Stimulated activated naive CD8-positive, alpha-beta T cell treated with anti-CD3 and anti-CD28 coated beads, Interleukin-15, Interleukin-2, amounts not matched to agents 100 ng/mL and 50 ng/mL, for 24 hours (primary cell): ENCODE measurements at regions not wholly inside any gene's neighbourhood (a gene's known extent, or its start where the extent isn't known, plus 50 kb on each side); places are given as distances from the start of the nearest gene placed in this dataset.

Source experiments
- H3K27ac Mint-ChIP-seq: one replicate; pipeline ENCODE4 v1.8.0; 2021; ENCODE audit warnings: mild to moderate bottlenecking, mixed read lengths
- H3K27me3 Mint-ChIP-seq: one replicate; pipeline ENCODE4 v1.8.0; 2021; ENCODE audit warnings: mixed read lengths
- H3K36me3 Mint-ChIP-seq: one replicate; pipeline ENCODE4 v1.8.0; 2021; ENCODE audit warnings: low read depth, mixed read lengths
- H3K4me1 Mint-ChIP-seq: one replicate; pipeline ENCODE4 v1.8.0; 2021; ENCODE audit warnings: low read depth, mixed read lengths
- H3K4me3 Mint-ChIP-seq: one replicate; pipeline ENCODE4 v1.8.0; 2021; ENCODE audit warnings: mild to moderate bottlenecking, mixed read lengths
- H3K9me3 Mint-ChIP-seq: one replicate; pipeline ENCODE4 v1.8.0; 2021; ENCODE audit warnings: mixed read lengths

- Mint-ChIP-seq H3K4me3 (no peak overlapping the region), H3K27ac (no peak overlapping the region), H3K36me3 (no peaks in the 10 kb centered on the region), H3K4me1 (no peaks in the 10 kb centered on the region), H3K27me3 (peaks cover 11% of the 10 kb centered on the region), H3K9me3 (no peaks in the 10 kb centered on the region)
Measured at GRCh38 chr11:104584823-104585222, 313.4 kb downstream of the CASP12 start.

DNA sequence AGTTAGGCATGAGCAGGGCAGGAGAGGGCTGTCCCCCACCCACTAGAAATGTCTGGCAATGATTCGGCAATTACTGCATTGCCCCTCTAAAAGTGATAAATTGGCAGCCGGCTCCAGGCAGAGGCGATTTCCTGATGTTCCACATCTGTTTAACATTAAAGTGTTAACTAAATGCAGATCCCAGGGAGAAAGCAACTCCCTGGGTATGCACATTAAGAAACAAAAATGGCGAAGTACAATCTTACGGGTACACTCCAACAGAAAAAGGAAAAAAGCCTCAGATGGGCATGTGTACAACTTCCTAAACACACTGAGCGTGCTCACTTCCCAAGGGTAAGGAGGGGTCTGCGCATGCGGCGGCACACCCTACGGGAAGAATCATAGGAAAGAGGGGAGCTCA lies 314.4 kb downstream of the CASP12 start:
- no peaks in the 10 kb centered on the region for H3K9me3 Mint-ChIP-seq
- no peaks in the 10 kb centered on the region for H3K36me3 Mint-ChIP-seq
- H3K4me1 Mint-ChIP-seq: no peaks in the 10 kb centered on the region
- H3K27ac Mint-ChIP-seq: no peak overlapping the region
- H3K4me3 Mint-ChIP-seq: no peak overlapping the region
- peaks cover 11% of the 10 kb centered on the region for H3K27me3 Mint-ChIP-seq

GRCh38 chr11:104582431-104582830 lies 315.8 kb downstream of the CASP12 start:
- Mint-ChIP-seq H3K9me3 (no peaks in the 10 kb centered on the region), H3K4me3 (no peak overlapping the region), H3K4me1 (no peaks in the 10 kb centered on the region), H3K27me3 (peaks cover 11% of the 10 kb centered on the region), H3K27ac (no peak overlapping the region), H3K36me3 (no peaks in the 10 kb centered on the region)

- Mint-ChIP-seq H3K4me3 (no peak overlapping the region), H3K27me3 (peaks cover 11% of the 10 kb centered on the region), H3K27ac (no peak overlapping the region), H3K4me1 (no peaks in the 10 kb centered on the region), H3K36me3 (no peaks in the 10 kb centered on the region), H3K9me3 (no peaks in the 10 kb centered on the region)
Measured at GRCh38 chr11:104581246-104581980, 316.8 kb downstream of the CASP12 start.

GRCh38 chr11:104573441-104573990 lies 324.7 kb downstream of the CASP12 start:
- no peak overlapping the region for H3K27ac Mint-ChIP-seq
- H3K27me3 Mint-ChIP-seq: no peaks in the 10 kb centered on the region
- H3K4me1 Mint-ChIP-seq: no peaks in the 10 kb centered on the region
- H3K9me3 Mint-ChIP-seq: peaks cover 4% of the 10 kb centered on the region
- no peaks in the 10 kb centered on the region for H3K36me3 Mint-ChIP-seq
- no peak overlapping the region for H3K4me3 Mint-ChIP-seq

- Mint-ChIP-seq H3K4me1 (no peaks in the 10 kb centered on the region), H3K27ac (no peak overlapping the region), H3K36me3 (no peaks in the 10 kb centered on the region), H3K4me3 (no peak overlapping the region), H3K27me3 (no peaks in the 10 kb centered on the region), H3K9me3 (peaks cover 4% of the 10 kb centered on the region)
Measured at GRCh38 chr11:104572279-104572678, 326.0 kb downstream of the CASP12 start.

- Mint-ChIP-seq H3K27me3 (no peaks in the 10 kb centered on the region), H3K4me1 (no peaks in the 10 kb centered on the region), H3K9me3 (peaks cover 4% of the 10 kb centered on the region), H3K36me3 (no peaks in the 10 kb centered on the region), H3K4me3 (no peak overlapping the region), H3K27ac (no peak overlapping the region)
Measured at GRCh38 chr11:104570078-104570701, 328.1 kb downstream of the CASP12 start.

GRCh38 chr11:104565583-104565961 lies 332.7 kb downstream of the CASP12 start:
- Mint-ChIP-seq H3K36me3 (no peaks in the 10 kb centered on the region), H3K9me3 (peaks cover 4% of the 10 kb centered on the region), H3K4me1 (no peaks in the 10 kb centered on the region), H3K4me3 (no peak overlapping the region), H3K27ac (peak overlapping the region; percentile 36), H3K27me3 (no peaks in the 10 kb centered on the region)

DNA sequence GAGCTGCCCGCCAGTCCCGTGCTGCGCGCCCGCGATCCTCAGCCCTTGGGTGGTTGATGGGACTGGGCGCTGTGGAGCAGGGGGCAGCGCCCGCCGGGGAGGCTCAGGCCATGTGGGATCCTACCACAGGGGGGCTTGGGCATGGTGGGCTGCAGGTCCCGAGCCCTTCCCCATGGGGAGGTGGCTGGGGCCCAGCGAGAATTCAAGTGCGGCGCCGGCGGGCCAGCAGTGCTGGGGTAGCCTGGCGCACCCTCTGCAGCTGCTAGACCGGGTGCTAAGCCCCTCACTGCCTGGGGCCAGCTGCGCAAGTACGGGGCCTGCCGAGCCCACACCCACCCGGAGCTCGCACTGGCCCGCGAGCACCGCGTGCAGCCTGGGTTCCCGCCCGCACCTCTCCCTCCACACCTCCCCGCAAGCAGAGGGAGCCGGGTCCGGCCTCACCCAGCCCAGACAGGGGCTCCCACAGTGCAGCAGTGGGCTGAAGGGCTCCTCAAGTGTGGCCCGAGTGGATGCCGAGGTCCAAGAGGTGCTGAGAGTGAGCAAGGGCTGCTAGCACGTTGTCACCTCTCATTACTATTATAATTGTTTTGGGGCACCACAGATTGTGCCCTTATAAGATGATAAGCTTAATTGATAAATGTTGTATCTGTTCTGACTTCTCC lies 333.2 kb downstream of the CASP12 start:
- no peak overlapping the region for H3K27ac Mint-ChIP-seq
- H3K4me3 Mint-ChIP-seq: no peak overlapping the region
- H3K36me3 Mint-ChIP-seq: no peaks in the 10 kb centered on the region
- no peaks in the 10 kb centered on the region for H3K4me1 Mint-ChIP-seq
- H3K9me3 Mint-ChIP-seq: peaks cover 4% of the 10 kb centered on the region
- H3K27me3 Mint-ChIP-seq: no peaks in the 10 kb centered on the region

DNA sequence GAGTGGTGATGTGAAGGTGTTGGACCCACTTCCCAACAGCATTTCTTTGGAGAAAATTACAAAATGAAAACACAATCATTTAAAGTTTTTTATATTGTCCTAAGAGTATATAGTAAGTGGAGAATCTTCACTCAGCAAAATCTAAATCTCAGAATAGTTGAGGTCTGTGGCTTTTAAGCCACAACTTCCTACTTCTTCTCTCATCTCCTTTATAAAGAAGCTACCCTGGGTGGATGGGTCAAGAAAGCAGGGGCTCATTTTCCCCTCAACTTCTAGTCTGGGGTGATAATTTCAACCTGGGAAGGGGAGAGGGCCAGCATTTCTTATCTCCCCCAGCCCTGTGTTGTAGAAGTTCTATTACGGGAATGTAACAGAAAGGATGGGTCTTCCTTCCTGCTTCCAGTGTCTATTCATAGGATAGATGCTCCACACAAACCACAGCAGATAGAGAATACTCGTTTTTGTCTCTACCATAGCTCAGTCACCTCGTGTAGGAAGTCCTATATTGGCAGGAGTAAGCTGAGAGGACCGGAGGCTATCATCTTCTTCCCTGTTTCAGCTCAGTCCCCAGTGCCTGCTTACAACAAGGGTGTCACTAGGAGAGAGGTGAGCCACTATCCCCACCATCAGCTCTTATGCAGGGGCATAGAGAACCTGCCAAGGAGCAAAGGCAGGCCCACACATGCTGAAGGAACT lies 341.5 kb downstream of the CASP12 start:
- Mint-ChIP-seq H3K27me3 (peaks cover 18% of the 10 kb centered on the region), H3K4me3 (no peak overlapping the region), H3K36me3 (no peaks in the 10 kb centered on the region), H3K27ac (no peak overlapping the region), H3K9me3 (no peaks in the 10 kb centered on the region), H3K4me1 (no peaks in the 10 kb centered on the region)

DNA sequence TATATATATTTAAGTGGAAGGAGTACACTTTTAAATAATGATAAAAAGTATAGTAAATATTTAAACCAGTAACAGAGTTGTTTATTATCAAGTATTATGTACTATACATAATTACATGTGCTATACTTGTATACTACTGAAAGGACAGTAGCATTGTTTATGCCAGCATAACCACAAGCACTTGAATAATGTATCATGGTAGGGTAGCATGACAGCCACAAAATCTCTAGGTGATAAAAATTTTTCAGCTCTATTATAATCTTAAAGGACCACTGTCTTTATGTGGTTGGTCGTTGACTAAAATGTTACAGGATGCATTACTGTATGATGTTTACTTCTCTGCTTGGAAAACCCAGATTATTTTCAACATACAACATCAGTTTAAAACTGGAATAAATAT lies 349.2 kb downstream of the CASP12 start:
- Mint-ChIP-seq H3K4me1 (no peaks in the 10 kb centered on the region), H3K9me3 (no peaks in the 10 kb centered on the region), H3K27me3 (peaks cover 4% of the 10 kb centered on the region), H3K4me3 (no peak overlapping the region), H3K36me3 (no peaks in the 10 kb centered on the region), H3K27ac (no peak overlapping the region)

DNA sequence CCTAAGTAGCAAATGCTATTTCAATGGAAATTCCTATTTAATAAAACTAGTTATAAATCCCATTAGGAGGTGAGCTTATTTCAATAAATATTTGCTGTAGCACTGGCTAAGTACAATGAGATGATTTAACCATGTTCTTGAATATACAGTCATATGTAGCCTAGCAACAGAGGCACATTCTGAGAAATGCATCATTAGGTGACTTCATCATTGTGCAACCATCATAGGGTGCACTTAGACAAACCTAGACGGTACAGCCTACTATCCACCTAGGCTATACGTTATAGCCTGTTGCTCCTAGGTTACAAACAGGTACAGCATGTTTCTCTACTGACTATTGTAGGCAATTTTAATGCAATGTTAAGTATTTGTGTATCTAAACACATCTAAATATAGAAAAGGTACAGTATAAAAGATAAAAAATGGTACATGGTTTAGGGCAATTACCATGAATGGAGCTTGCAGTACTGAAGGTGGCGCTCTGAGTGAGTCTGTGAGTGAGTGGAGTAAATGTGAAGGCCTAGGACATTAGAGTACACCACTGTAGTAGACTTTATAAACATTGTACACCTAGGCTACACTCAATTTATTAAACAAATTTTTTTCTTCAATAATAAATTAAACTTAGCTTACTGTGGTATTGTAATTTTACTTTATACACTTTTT lies 350.1 kb downstream of the CASP12 start:
- Mint-ChIP-seq H3K4me1 (no peaks in the 10 kb centered on the region), H3K27ac (no peak overlapping the region), H3K4me3 (no peak overlapping the region), H3K36me3 (no peaks in the 10 kb centered on the region), H3K27me3 (peaks cover 4% of the 10 kb centered on the region), H3K9me3 (no peaks in the 10 kb centered on the region)

GRCh38 chr11:104546501-104546900 lies 351.8 kb downstream of the CASP12 start:
- H3K4me3 Mint-ChIP-seq: no peak overlapping the region
- no peak overlapping the region for H3K27ac Mint-ChIP-seq
- no peaks in the 10 kb centered on the region for H3K9me3 Mint-ChIP-seq

GRCh38 chr11:104541701-104542100 lies 356.6 kb downstream of the CASP12 start:
- H3K9me3 Mint-ChIP-seq: no peaks in the 10 kb centered on the region
- H3K27me3 Mint-ChIP-seq: no peaks in the 10 kb centered on the region
- H3K27ac Mint-ChIP-seq: no peak overlapping the region
- H3K4me1 Mint-ChIP-seq: no peaks in the 10 kb centered on the region
- H3K36me3 Mint-ChIP-seq: no peaks in the 10 kb centered on the region
- H3K4me3 Mint-ChIP-seq: no peak overlapping the region

More at GRCh38 chr11:104546501-104546900, 351.8 kb downstream of the CASP12 start:
- Mint-ChIP-seq H3K36me3 (no peaks in the 10 kb centered on the region), H3K27me3 (peaks cover under 1% of the 10 kb centered on the region), H3K4me1 (no peaks in the 10 kb centered on the region)
